ACHN (cell line): ENCODE measurements at regions not wholly inside any gene's neighbourhood (a gene's known extent, or its start where the extent isn't known, plus 50 kb on each side); places are given as distances from the start of the nearest gene placed in this dataset.

Experiments
- DNase-seq: peaks from one replicate; pipeline ENCODE4 v3.0.0-alpha.2; 2015
- in situ Hi-C: cut with HindIII; loops from 2 replicates; pipeline ENCODE4 v1.10.0; 2017; ENCODE audit warnings: low sequenced_read_pairs, low pct_ligation_motif_present, low pct_unique_long_range_greater_than_20kb

DNA sequence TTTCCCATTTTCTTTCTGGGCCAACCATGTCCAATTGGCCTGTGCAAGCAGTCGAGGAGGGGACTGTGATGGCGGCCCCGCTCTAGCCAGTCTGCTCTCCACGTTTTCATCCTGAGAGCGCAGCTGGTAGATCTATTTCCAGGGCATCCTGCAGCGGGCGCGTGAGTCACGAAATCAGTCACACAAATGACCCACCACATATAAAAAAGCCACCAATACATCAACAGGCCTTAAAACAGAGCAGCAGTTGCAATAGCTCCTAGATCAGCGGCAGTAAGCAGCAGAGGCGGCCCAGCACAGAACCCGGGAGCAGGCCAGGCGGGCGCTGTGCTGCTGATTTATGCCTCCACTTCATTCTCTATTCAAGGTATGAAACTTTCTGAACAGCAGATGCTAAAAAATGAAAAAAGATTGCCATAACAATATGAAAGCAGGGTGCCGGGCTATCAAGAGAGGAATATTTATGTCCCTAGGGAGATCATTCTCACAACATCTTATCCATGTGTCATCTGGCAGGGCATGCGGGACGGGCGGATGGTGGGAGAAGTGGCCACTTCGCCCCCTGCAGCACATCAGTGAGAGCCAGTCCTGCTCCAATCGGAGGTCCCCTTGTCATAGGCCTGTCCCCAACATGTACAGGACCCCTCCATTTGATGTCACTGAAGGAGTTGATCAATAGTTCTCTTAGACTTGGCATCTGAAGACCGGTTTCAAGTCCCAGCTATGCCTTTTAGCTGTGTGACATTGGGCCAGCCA lies 98.0 kb upstream of the GPR26 start:
- in situ Hi-C loops: no loop called here
- no peak for DNase-seq

DNA sequence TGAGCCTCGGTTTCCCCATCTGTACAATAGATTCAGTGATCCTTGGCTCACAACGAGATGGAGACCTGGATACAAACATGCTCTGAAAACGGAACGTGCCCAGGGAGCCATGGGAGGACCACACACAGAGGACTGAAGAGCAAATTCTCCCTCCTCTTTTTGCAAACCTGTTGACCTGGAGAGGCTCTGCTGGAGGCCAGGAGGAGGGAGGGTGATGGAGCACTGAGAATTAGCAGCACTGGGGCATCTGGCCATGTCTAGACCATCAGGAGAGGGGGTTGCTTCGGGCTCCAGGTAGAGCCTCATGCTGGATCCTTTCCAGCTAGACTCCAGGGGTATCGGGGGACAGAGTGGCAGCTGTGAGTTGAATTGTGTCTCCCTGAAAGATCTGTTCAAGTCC lies 97.4 kb upstream of the GPR26 start:
- DNase-seq: no peak
- in situ Hi-C loops: no loop called here

DNA sequence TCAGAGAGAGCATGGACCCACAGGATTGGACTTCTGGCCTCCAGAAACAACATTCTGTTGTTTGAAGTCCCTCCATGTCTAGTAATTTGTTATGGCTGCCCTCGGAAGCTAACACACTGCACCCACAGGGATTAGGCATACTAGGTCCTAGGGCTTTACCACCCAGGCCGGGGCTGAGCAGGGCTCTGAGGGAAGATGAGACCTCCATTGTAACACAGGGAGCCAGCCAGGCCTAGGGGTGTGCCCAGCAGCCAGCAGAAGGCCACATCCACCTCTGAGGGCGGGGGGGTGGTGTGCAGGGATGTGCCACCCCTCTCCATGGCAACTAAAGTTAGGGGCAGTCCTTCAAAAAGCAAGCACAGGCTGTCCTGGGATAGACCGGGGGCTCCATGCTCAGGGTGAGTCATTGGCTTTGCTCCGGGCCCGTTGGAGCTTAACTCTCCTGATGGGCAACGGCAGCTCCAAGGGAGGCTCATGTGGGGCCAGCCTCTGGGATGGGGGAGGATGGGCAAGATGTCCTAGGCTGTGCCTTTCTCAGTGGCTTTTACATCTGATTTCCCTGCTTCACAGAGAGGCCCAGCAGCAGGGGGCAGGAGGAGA lies 96.6 kb upstream of the GPR26 start:
- in situ Hi-C loops: no loop called here

DNA sequence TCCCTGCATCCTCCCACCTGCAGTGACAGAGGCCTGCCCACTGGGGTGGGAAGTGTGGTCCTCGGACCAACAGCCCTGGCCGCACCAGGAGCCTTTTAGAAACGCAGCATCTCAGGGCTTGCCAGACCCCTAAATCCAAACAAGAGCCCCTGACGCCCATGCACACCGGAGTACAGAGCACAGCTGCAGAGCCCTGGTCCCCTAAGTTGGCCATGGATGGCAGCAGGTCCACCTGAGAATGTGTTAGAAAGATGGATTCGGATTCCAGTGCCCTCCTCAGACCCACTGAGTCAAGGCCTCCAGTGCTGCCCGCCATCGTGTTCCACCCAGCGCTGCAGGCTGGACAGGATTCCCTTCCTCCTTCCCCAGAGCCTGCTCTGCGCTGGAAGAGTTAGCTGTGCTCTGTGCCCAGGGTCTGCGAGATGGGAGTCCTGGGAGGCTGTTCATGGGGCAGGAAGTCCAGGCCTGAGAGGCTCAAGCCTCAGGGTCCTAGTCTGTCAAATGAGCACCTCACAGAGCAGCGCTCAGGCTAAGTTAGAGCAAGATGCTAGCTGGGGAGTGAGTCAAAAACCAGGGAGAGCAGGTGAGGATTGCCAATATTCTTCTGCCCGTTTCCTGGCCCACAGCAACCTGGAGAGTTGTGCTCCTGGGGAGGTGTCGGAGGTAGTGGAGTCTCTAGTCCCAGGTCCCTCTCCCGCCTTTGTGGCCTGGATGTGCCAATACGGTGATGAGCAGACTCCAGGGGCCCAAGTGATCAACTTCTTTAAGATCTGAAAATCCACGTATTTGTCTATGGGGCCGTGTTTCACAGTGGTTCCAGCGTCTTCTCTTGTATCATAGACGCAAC lies 95.9 kb upstream of the GPR26 start:
- in situ Hi-C loops: no loop called here
- DNase-seq: no peak

More for the DNA sequence above, 96.6 kb upstream of the GPR26 start:
- no peak for DNase-seq

DNA sequence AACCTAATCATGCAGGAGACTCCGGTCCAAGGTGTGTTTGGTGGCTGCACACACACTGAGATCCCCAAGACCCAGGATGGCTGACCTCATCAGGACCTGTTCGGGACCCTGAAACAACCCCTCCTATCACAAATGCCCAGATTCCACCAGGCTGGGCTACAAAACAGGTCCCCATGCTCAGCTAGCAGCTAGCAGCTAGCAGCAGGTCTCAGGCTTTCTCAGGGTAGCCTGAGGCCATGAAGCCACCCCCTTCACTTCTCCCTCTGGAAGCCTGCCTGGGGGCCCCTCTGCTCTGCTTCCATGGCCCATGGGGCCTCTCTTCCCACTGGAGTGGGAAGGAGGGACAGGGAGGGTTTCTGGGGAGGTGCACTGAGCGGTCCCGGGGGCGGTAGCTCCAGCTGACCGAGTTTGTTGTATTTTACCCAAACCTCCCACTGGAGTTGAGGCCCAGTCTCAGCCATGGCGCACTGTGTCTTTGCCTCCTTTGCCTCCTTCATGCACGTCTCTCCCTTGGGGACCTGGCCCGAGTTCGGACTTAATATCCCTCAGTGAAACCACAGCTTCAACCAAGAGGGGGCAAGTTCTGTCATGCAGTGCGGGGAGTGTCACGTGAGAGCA lies 95.1 kb upstream of the GPR26 start:
- in situ Hi-C loops: no loop called here
- DNase-seq: no peak

DNA sequence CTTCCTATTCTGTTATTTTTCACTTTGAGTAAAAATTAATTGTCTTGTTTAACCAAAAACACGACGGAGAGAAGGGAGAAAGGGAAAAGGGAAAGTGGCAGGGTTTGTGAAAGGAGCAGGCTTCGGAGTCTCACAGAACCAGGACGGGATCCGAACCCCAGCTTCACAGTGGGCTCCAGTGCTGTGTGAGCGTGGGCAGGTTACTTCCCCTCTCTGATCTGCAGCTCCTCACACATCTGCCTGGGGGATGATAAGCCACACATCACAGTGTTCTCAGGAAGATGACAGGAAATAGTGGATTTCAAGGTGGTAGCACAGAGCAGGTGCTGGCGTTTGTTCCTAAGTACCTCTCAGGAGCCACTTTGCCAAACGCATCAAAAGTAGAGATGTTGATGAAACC lies 94.2 kb upstream of the GPR26 start:
- DNase-seq: no peak

DNA sequence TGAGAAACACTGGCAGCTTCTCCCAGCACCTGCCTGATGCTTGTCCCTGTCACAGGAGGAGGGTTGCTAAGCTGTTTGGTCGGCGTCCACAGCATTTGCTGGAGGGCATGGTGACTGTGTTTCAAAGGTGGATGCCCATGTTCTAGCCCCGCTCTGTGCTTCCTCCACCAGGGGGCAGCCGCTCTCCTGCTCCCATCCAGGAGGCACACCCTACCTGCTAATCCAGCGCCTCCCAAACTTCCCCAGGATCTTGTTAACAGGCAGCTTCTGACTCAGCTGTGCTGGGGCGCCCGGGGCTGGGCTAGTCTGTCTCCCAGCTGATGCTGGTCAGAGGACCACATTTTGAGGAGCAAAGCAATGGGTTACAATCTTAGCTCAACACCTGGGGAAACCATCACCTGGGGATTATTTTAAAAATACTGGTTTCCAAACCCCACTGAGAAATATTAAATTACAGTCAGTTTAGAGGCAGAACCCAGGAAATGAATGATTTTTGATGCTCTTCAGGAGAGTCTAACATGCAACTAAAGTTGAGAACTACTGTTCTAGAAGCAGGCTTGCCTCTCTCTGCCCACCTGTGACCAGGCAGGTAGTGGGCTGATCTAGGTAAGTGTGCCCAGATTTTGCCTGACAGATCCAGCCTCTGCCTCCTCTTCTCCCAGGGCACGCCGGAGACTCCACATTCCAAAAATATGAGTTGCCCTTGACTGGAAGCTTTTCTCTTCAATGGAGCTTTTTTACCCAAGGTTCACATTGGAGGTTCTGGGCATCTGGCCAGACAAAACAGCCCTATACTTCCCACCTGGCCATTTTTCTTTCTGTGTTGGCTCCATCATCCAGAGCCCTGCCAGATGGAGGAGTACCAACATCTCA lies 92.7 kb upstream of the GPR26 start:
- in situ Hi-C loops: no loop called here
- DNase-seq: peak; percentile 52

More for the DNA sequence above, 94.2 kb upstream of the GPR26 start:
- in situ Hi-C loops: no loop called here

DNA sequence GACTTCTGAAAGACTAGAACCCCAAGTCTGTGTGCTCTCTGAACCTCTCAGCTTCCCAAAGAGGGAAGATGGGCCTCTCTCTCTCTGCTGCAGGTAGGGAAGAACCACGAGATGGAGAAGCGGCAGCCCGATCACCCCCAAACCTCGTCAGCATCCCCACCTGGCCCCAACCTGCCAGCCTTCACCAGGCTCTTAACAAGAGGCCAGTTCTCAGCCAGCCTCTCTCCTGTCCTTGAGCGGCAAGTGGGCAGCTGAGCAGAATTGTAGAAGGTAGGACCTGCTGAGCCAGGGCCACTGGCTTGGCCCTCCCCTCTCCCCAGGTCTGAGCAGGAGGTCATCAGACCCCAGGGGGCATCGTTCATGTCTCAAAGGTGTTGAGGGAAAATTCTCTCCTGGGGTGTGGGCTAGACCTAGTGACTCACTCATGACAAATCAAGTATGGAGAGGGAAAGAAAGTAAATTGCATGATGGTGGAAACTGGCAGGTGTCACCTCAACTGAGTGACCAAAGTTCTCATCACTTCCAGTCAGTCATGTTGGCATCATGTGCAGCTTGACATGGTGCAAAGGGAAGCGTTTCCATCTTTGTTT lies 92.0 kb upstream of the GPR26 start:
- in situ Hi-C loops: no loop called here
- no peak for DNase-seq

DNA sequence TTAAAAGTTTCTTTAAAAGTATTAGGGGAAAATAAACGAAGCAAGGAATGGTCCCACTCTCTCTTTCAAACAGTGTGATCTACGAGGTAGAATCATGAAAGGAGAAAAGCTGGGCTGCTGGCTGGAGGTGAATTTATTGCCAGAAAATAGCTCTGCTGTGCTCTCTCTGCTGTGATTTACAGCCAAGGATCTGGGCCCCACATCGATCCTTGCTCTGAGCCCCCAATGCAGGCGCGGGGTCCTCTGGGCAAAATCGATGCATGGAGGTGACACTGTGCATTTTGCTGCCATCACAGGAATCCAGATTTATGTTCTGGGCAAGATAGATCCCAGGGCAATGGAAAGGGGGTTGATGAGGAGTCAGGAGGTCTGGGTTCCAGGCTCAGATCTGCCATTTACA lies 91.0 kb upstream of the GPR26 start:
- no peak for DNase-seq
- in situ Hi-C loops: no loop called here

DNA sequence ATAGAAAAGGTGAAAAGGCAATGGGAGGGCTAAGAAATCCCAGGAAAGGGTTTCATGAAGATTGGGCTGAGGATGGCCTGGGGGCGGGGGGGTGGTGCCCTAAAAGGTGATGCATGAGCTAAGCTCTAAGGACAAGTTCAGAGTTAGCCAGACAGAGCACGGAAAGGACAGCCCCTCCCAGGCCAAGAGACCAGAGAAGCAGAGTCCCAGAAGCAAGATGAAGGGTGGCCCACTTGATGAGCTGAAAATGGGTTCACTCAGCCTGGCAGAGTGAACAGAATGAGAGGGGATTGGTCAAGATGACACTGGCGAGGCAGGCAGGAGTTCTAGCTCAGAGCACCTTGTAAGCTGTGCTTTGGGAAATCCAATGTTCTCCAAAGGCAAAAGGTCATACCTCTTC lies 89.4 kb upstream of the GPR26 start:
- in situ Hi-C loops: no loop called here

DNA sequence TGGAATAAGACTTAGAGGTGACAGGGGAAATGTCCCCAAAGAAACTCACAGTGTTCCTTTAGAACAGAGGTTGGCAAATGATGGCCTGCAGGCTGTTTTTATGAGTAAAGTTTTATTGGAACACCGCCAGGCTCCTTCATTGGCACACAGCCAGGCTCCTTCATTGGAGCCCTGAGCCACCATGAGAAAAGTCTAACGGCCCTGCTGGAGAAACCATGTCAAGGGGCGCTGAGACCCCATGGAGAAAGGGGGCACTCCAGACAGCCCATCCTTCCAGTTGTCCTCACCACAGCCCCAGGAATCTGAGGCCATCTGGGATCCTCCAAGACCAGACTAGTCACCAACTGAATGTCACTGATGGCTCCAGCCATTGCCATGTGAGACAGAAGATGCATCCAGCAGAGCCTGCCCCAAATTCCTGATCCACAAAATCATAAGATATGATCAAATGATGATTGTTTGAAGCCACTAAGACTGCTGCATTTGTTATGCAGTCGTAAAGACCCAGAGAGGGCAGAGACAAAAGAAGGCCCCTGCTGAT lies 88.2 kb upstream of the GPR26 start:
- DNase-seq: no peak
- in situ Hi-C loops: no loop called here

More for the DNA sequence above, 89.4 kb upstream of the GPR26 start:
- no peak for DNase-seq

DNA sequence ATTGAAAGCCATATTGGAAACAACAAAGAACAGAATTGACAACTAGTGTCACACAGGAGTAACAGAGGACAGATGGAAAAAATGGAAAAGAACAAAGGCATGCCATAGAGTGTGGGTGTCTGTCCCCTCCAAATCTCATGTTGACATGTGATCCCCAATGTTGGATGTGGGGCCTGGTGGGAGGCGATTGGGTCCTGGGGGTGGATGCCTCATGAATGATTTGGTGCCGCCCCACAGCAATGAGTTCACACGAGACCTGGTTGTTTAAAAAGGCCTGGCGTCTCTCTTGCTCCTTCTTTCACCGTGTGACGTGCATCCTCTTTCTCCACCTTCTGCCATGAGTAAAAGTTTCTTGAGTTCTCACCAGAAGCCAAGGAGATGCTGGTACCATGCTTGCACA lies 87.4 kb upstream of the GPR26 start:
- no peak for DNase-seq
- in situ Hi-C loops: no loop called here

DNA sequence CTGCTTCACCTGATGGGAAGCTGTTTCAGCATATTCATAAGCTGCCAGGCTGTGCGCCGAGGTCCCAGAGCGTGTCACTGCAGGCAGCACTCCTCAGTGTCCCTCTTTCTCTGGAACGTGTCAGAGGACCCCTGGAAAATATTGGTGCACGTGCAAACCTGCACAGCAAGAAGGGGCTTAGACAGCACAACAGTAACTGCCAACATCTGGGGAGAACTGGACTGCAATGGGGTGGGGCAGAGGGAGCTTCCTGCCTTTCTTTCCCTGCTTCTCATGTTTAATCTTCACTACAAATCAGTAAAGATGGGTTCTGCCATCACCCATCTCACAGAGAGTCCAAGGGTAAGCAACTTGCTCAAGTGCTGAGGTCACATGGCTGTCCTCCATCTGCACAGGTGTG lies 86.5 kb upstream of the GPR26 start:
- no peak for DNase-seq
- in situ Hi-C loops: no loop called here

DNA sequence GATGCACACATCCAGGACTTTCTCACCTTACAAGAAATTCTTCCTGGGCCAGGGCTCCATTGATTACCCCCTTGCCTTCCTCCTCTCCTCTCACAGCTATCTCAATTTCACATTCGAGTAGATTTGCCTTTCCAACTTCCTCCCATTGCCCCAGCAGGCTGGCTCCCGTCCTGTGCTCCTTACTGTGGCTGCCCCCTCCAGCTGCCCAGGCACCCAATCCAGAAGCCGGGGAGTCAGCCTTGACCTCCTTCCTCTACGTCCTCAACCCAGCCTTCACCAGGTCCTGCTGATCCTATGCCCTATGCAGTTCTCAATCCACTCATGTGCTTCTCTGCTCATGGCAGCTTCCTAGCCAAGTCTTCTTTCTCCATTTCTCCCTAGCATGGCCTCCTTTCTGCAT lies 85.7 kb upstream of the GPR26 start:
- in situ Hi-C loops: no loop called here

DNA sequence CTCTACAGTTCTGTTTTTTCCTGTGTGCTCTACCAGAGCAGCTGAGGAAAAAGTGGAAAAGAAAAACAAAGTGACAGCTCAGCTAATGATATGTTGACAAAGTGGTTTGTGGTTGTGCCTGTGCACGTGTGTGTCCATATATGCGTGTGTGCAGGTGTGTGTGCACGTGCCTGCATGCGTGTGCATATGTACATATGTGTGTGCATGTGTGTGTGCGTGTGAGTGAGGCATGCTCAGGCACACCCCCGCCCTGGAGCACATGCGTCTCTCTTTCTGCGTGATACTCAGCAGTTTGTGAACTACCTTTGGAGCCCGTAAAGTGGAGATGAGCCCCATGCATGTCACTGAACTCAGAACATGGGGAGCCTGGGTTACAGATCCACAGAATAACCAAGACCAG lies 84.5 kb upstream of the GPR26 start:
- in situ Hi-C loops: no loop called here
- DNase-seq: no peak

More for the DNA sequence above, 85.7 kb upstream of the GPR26 start:
- DNase-seq: no peak

DNA sequence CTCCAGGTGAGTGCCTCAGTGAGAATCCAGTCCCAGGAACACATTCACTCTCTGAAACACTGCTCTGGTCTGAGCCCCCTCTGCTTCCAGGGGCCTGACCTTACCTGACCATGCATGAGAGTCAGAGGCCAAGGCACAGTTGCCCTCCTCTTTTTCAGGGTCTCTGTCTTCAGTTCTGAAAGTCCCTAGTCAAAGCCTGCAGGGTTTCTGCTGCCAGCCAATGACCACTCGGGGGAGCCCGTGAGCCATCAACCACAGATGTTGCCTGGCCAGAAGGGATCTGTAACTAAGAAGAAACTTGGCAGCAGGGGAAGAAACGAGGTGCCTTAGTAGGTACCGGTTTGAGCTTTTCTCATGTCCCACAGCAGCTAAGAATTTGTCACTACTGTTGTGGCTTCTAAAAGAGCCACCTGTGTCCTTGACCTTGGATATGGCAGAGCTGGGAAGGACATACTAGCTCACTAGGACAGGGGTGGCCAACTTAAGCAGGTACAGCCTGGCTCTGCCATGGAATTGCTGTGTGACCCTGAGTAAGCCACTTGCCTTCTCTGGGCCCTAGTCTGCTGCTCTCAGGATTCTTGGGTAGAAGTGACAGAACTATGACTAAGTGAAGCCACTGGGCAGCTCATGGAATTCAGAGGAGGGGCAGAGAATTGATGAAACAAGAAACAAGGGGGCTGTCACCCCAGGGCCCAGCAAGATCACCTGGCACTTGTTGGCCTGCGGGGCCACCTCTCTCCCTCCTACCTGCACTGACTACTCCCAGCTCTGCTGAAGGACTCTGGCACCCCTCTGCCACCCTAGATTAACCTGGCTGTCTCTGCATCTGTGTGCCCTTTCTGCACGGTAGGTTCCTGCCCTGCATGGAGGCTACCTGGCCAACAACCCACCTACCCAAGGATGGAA lies 83.8 kb upstream of the GPR26 start:
- in situ Hi-C loops: no loop called here
- DNase-seq: peak; percentile 74
